ENCODE measurements at regions not wholly inside any gene's neighbourhood (a gene's known extent, or its start where the extent isn't known, plus 50 kb on each side); places are given as distances from the start of the nearest gene placed in this dataset.

GRCh38 chr17:14831491-14831890, 433.6 kb downstream of the PMP22 start:
- TF ChIP-seq CTCF (IDR thresholded peaks at IDR 0.05) (no peak), POLR2A (IDR thresholded peaks at IDR 0.05) (no peak)

All from uterus (tissue), 2 donors.